GM19035 (cell line): ENCODE measurements at regions not wholly inside any gene's neighbourhood (a gene's known extent, or its start where the extent isn't known, plus 50 kb on each side); places are given as distances from the start of the nearest gene placed in this dataset.
"Not testable (repeated sequence)": the region's sequence is repeated elsewhere in the genome, so short reads cannot be mapped to it uniquely, and the experiment has no call there.

Source experiments
- ATAC-seq: cut with Tn5 transposase; IDR thresholded peaks from one replicate; pipeline ENCODE4 v1.9.1; 2021; ENCODE audit not compliant: unreplicated experiment

DNA sequence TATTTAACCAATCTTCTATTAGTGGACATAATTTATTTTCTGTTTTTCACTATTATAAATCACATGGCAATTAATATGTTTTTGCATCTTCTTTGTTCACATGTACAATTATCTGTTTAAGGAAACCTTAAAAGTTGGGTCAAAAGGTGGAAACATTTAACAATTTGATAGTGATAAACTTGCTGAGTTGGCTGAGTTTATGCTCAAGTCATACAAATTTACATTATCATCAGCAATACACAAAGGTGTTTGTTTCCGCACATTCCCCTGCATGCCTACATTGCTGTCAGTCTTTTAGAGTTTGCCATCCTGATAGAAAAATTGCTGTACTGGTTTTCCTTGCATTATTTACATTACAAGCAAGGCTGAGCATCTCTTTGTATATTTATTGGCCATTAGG, 139.5 kb downstream of the KCNRG start:
- no peak for ATAC-seq

DNA sequence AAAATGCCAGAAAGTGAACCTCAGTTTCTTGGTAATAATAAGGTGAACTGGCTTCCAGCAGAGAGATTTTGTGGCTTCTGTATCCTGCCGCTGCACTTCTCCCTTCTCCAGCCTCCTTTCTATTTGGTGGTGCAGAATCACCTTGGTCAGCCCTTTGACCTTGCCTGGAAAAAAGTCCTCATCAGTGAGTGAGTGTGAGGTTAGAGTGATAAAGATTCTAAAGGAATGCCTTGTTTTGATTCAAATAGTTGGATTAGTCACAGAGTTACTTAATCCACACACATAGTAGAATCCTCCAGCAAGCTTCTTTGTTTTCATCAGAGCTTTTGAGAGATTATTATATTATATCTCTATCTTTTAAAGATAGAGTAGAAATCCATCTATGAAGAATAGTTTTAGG, 140.9 kb downstream of the KCNRG start:
- no peak for ATAC-seq

DNA sequence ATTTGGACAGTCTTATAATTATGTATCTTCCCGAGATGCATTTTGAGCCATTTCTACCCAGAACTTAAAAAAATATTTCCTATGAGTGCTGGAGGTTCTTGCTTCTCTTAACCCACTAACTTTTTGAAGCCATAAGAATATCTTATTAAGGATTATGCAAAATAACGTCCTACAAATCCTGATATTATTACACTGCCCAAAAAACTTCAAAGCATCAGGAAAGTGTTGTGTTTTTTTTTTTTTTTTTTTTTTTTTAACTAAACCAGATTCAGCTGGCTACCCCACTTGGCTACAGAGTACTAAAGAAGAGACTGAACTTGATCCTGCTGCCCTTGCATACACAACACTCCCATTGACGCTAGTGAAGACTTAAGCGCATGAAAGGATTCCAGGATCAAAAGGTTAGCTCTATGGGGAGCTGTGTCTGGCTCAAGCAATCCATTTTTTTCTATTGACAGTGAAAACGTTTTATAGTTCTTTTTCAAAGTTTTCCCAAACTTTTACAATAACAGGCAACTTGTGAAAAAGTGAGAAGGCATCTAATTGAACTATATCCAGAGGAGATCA, 141.4 kb downstream of the KCNRG start:
- ATAC-seq, result no peak

DNA sequence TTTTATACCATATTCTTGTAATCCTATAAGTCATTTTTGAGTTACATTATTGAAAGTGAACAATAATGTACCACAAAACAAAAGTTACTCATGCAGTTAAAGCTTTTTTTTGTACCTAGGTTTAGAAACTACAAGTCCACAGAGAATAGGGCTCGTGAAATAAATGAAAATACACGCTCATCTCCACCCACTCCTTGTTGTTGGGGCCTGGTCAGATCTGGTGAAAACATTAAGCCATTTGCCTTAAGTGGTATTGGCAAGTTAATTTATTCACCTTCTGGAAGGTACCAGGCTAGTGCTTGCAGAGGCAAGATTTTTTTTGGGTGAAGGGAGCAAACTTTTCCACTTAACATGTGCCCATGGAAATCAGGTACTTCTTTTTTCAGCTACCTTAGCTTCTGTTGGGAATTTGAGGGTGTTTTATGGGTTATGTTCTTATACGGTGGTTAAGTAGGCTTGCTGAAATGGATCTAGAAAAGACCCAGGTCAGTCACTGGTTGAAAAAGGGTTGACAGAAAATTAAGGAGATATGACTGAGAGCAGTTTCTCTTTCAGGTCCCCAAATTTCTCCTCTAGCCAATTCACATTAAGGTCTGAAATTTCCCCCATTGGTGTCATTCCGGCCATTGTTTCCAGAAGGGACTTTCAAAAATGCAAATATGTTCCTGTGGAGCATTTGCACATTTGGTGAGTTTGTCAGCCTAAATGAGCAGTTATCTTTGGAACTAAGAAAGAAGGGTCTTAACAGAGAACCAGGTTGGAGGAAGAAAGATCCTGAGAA, 143.3 kb downstream of the KCNRG start:
- no peak for ATAC-seq

DNA sequence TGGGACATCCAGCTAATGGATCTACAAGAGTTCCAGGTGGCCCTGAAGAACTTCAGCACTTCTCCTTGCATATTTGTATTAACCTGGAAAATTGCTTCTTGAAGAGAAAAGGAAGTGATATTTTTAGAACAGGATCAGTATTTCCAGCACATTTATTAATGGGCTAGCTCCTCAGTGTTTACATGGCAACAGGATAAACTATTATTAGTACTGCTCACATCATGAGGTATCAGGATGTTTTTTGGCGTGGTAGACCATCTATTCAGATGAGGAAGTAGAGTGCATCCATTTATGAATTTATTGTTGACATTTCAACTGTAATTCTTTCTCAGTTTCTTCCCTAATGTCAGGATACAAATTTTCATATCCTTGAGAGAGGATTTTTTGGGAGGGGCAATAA, 144.4 kb downstream of the KCNRG start:
- ATAC-seq, result no peak

DNA sequence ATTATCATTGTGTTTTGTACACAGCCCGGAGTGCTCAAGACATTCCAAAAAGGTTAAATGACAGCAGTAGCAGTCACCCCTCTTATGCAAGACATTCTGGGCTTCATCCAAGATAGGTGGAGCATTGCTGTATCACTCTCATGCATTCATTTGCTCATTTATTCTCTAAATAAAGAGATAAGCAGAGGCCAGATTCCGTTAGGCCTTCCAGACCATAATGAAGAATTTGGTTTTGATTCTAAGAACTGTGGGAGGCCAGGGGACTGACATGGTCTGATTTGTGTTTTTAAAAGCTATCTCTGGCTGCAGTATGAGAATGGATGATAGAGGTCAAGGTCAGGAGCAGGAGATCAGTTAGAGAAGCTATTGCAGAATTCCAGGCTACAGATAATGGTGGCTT, 145.8 kb downstream of the KCNRG start:
- no peak for ATAC-seq

DNA sequence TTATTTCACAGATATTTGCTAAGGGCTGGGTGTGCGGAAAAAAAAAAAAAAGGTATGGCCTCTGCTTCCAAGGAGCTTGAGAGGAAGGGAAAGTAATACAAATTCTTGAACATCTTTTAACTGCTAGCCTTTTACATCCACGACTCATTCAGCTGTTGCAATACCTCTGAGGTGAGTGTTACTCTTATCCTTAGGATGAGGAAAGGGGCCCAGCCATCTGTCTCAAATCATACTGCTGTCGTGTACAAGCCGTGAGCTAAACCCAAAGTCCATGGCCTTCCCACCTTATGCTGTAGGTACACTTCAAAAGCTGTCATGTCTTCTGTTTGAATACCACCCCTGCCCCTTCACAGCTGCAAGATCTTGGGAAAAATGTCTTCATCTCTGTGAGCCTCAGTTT, 146.8 kb downstream of the KCNRG start:
- no peak for ATAC-seq

DNA sequence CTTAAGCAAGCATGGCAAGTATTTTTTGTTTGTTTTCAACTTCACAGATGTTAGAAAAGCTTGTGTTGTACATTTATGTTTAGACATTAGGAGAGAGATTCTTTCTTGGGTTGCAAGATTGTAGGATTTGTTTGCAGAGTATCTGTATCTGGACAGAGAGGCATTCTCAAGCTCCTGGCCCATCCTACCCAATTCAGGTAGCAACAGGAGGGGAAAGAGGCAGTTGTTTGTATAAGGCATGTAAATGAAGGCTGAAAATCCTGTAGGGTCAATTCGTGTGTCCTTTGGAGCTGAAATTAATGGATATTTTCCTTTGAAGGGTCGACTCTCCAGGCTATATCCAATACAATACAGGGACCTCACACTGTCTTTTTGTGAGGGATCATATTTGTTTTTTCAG, 147.3 kb downstream of the KCNRG start:
- no peak for ATAC-seq

DNA sequence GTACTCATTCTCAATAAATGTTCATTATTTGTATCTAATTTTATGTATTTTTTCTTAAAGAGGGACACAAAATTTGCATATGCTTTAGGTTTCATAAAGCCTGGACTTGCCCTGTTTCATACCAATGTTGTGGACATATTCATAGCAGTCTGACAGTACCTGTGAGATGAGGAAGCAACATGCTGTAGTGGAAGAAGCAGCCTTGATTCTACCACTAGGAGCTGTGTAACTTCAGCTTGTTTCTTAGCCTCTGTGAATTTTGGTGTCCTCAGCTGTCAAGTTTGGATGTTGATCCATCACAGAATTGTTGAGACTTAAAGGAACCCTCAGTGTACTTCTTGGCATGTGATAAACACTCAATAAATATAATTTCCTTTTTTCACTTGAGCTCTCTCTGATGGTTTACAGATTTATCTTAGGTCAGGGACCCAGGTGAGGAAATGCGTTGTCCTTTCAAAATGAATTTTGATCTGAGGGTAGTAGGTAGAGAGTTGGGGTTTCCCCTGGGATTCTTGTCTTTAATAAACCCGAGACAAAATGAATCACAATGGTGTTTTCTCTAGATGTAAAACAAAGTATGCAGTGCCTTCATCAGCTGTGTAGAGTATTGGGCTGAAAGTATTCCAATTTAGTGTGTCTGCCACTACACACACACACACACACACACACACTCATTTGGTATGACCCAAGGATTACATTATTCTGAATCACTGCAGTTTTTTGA, 152.1 kb downstream of the KCNRG start:
- no peak for ATAC-seq

DNA sequence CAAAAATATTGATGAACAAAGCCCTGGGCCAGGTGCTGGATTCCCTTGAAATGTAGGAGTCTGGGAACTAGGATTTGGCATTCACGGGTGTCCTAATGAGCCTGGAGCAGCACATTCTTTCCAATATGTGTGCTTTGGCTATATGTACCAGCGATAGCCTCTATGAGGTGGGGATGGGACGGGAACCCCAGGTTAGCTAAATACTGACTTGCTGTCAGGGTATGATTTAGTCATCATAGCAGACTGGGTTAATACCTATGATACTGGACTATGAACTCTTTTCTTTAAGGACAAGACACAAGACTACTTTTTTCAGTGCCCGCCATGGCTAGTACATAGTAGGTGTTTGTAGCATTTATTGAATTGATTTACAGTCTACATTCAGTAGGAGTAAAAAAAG, 152.7 kb downstream of the KCNRG start:
- ATAC-seq, result no peak

DNA sequence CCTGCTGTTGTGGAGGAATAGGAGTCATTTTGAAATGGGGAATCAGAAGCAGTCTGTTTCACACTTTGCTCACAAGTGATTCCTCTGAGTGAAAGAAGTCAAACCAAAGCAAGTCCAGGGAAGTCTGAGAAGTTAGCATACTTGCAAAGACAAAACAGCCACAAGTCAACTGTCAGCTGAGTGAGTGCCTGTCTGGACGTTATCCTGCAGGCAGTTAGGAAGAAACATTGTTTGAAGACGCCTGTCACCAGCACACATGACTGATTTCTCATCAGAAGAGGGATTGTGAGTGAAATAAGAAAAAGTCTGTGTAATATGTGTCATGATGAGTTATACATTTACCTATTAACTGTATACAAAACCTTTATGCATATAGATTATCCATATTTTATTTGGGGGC, 153.5 kb downstream of the KCNRG start:
- no peak for ATAC-seq

DNA sequence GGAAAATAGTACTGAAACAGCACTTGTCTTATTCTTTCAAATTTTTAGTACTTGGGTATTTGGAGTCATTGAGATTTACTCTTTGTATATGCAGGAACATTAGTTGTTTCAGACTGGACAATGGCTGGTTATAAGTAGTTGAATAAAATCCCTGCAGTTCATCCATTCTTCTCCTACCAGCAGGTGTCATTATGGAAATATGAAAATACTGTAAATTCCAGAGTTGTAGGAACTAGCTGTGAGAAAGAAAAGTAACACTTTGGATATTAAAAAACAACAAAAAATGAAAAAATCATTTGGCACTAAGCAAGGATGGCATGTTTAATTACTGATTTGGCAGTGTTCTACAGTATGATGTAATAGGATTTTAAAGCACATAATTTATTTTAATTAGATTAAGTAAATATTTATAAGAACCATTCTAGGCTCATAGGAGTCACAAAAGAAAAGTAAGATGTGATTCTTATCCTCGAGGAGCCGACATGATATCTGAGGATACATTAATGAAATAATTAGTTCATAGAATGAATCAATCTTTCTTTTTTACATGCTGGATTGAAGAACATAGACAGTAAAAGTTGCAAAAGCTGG, 155.3 kb downstream of the KCNRG start:
- ATAC-seq, result no peak

DNA sequence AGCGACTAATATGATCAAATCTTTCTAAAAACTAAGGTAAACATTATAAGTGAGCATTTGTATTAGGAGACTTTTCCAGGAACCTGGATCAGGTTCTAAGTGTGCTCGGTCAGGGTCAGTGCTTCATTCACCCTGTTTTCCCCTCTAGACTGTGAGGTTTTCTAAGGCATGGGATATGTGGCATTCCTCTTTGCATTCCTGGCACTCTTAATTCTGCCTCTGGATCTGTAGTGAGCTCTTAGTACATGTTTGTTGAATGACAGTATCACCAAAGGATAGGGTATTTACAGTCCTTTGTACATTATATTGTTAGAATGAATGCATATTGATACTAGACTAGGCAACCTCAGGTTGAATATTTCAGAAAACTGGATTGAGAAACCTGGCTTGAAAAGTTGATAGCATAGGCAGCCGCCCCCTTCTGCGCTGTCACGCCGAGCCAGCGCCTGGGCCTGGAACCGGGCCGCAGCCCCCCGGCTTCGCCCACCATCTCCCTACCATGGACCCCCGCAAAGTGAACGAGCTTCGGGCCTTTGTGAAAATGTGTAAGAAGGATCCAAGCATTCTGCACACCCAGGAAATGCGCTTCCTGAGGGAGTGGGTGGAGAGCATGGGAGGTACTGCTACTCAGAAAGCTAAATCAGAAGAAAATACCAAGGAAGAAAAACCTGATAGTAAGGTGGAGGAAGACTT, 156.5 kb downstream of the KCNRG start:
- no peak for ATAC-seq

DNA sequence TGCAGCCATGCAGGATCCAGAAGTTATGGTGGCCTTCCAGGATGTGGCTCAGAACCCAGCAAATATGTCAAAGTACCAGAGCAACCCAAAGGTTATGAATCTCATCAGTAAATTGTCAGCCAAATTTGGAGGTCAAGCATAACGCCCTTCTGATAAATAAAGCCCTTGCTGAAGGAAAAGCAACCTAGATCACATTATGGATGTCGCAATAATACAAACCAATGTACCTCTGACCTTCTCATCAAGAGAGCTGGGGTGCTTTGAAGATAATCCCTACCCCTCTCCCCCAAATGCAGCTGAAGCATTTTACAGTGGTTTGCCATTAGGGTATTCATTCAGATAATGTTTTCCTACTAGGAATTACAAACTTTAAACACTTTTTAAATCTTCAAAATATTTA, 157.8 kb downstream of the KCNRG start:
- not testable (repeated sequence) for ATAC-seq

DNA sequence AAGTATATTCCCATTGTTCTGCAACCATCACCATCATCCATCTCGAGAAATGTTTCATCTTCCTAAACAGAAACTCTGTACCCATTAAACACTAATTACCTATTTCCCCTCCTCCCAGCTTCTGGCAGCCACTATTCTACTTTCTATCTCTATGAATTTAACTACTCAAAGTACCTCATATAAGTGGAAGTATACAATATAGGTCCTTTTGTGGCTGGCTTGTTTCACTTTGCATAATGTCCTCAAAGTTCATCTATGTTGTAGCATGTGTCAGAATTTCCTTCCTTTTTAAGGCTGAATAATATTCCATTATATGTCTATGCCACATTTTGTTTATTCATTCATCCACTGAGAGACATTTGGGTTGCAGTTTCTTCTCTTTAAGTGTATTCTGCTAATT, 159.4 kb downstream of the KCNRG start:
- no peak for ATAC-seq

DNA sequence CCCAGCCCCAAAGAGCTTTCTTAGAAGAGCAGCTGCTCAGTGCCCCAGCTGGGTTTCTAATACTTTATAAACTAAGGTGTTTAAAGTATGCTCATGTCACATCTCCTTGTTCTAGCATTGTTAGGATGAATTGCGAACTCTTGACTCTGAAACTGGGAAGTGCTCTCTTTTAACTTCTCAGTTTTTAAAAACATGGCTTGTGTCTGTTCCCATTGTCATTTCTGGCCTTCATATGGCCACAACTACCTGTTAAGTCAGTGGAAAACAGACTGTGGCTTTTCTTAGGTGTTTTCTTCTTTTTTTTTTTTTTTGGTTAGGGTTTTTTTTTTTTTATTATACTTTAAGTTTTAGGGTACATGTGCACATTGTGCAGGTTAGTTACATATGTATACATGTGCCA, 164.7 kb downstream of the KCNRG start:
- no peak for ATAC-seq

DNA sequence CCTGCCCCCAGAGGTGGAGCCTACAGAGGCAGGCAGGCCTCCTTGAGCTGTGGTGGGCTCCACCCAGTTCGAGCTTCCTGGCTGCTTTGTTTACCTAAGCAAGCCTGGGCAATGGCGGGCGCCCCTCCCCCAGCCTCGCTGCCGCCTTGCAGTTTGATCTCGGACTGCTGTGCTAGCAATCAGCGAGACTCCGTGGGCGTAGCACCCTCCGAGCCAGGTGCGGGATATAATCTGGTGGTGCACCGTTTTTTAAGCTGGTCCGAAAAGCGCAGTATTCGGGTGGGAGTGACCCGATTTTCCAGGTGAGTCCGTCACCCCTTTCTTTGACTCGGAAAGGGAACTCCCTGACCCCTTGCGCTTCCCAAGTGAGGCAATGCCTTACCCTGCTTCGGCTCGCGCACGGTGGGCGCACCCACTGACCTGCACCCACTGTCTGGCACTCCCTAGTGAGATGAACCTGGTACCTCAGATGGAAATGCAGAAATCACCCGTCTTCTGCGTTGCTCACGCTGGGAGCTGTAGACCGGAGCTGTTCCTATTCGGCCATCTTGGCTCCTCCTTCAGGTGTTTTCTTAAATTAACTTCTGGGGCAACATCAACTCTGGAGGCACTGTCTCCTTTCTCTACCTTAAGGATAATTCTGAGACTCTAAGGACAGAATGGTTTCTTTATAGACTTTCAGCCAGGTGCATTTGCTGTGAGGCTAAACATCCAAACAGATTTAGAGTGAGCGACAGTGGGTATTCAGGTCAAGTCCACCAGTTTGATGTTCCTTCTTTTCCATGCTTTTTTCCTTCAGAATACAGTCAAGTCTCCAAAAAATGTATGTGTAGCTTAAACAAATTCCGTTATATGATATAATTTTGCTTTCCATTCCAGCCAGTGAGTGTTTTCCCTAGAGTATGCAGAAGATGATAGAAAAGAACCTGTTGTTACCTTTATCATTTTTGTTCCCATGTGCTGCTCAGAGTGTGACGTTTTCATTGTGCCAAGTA, 170.8 kb downstream of the KCNRG start:
- ATAC-seq, result not testable (repeated sequence)

DNA sequence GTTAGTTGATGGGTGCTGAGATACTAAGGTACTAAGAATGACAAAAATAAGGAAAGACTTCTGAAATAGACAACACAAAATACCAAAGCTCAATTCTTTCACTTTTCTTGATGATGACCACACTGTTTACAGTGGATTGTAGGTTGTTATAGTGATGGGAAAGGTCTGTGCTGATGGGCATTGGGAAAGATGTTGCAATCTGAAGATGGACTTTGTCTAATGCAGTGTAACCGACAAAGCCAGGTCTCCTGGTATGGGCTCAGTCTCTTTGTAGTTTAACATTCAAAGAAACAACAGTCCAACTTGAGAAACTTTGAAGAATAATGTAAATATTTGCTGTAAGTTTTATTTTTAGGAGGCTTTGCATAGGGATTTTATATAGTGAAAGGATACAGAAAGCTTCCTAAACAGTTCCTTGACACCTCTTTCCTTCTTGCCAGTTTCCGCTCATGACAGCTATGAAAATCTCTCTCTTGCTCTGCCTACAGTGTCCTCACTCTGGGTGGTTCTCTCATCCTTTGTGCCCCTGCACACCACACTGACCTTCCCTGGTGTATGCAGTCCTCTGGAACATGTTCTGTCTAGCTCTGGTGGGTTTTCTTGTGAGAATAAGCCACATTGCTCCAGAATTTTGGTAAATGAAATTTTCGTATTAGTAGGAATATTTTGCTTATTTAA, 172.2 kb downstream of the KCNRG start:
- ATAC-seq, result no peak

DNA sequence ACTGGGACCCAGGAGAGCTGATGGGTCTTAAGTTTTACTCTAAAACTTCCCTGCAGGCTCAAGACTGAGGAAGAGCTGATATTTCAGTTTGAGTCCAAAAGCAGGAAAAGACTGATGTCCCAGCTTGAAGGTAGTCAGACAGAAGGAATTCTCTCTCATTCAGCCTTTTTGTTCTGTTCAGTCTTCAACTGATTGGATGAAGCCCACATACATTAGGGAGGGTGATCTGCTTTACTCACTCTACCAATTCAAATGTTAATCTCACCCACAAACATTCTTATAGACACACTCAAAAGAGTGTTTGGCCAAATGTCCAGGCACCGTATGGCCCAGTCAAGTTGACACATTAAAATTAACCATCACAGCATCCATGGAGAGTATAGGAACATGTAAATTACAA, 173.5 kb downstream of the KCNRG start:
- no peak for ATAC-seq

DNA sequence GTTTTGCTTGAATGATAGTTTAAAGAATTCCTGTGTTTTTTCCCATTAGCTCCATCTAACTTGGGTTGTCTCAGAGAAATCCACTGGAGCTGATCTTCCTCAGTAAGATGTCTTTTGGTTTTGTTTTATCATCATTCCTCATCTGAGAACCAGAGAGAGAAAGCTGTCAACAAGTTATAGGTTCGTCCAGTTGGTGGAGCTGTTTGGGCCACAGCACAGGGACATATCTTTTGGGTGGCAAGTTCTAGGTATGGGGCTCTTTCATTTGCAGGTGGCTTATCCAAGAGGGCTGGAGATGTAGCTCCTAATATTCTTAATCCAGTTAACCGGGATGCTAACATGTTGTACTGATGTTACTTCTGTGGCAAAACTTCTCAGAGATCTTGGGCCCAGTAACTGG, 174.2 kb downstream of the KCNRG start:
- ATAC-seq, result no peak
